Activated naive CD8-positive, alpha-beta T cell treated with anti-CD3 and anti-CD28 coated beads, Interleukin-2, amount 50 U/mL, for 24 hours (primary cell): ENCODE measurements at regions not wholly inside any gene's neighbourhood (a gene's known extent, or its start where the extent isn't known, plus 50 kb on each side); places are given as distances from the start of the nearest gene placed in this dataset.

Source experiments
- ATAC-seq: fragments of 150-1000 bp; cut with Tn5 transposase; one replicate; pipeline ENCODE4 v1.10.0; 2021
- DNase-seq: peaks from one replicate; pipeline ENCODE4 v3.0.0; 2021
- H3K27ac Mint-ChIP-seq: one replicate; pipeline ENCODE4 v1.8.0; 2021; ENCODE audit warnings: mild to moderate bottlenecking, mixed read lengths
- H3K27me3 Mint-ChIP-seq: one replicate; pipeline ENCODE4 v1.8.0; 2021; ENCODE audit warnings: mixed read lengths
- H3K36me3 Mint-ChIP-seq: one replicate; pipeline ENCODE4 v1.8.0; 2021; ENCODE audit warnings: low read depth, mixed read lengths
- H3K4me1 Mint-ChIP-seq: one replicate; pipeline ENCODE4 v1.8.0; 2021; ENCODE audit warnings: mixed read lengths
- H3K4me3 Mint-ChIP-seq: one replicate; pipeline ENCODE4 v1.8.0; 2021; ENCODE audit warnings: mild to moderate bottlenecking, moderate library complexity, mixed read lengths
- H3K9me3 Mint-ChIP-seq: one replicate; pipeline ENCODE4 v1.8.0; 2021; ENCODE audit warnings: mixed read lengths

DNA sequence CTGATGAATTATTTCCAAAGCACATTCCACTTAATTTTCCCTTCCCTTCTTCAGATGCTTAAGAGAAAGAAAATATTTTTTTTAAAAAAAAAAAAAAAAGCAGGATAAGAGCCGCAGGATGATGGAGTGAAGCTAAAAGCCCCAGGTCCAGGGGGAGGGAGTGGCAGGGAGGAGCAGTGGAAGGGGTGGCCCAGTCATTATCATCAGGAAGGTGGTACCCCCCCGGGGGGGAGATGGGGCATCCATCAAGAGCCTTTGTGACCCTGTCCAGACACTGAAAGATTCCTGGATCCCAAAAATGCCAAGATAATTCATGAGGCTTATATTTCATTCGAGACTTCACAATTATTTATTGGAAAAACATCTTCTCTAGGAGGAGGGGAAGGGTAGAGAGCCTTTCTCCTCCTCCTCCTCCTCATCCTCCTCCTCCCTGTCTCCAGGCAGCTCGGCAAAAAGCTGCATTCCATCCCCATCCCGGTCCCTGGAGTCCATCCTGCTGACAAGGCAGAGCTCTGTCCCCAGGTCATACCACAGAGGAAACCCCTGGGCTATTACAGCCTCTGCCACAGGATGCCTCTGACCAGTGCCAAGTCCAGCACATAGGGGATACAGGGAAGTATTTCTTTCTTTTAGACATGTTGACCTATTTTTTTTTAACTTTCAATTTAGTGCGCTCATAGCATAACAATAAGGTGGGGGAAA is 125.3 kb downstream of the TWIST2 start:
- Mint-ChIP-seq H3K4me3 (no peak overlapping the region), H3K9me3 (peaks cover 10% of the 10 kb centered on the region), H3K27me3 (peaks cover 12% of the 10 kb centered on the region), H3K27ac (no peak overlapping the region), H3K4me1 (no peaks in the 10 kb centered on the region), H3K36me3 (no peaks in the 10 kb centered on the region)
- no peak for ATAC-seq
- DNase-seq, result no peak

DNA sequence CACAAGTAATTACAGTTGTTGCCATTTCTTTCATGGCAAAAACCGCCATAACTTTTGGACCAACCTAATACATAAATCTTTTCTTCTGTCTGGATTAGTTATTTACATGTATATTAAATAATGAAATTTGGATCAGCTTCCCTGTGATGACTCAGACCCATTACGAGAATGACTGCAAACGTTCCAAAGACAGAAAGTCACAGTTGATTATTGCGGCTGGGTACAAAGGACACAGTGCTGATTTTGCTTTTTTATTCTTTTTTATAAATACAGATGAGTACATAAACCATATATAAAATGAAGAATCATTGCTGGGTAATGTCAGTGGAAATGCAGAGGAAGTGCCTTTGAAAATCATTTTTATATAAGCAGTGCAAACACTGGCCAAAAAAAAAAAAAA is 126.2 kb downstream of the TWIST2 start:
- ATAC-seq, result no peak
- no peak for DNase-seq

DNA sequence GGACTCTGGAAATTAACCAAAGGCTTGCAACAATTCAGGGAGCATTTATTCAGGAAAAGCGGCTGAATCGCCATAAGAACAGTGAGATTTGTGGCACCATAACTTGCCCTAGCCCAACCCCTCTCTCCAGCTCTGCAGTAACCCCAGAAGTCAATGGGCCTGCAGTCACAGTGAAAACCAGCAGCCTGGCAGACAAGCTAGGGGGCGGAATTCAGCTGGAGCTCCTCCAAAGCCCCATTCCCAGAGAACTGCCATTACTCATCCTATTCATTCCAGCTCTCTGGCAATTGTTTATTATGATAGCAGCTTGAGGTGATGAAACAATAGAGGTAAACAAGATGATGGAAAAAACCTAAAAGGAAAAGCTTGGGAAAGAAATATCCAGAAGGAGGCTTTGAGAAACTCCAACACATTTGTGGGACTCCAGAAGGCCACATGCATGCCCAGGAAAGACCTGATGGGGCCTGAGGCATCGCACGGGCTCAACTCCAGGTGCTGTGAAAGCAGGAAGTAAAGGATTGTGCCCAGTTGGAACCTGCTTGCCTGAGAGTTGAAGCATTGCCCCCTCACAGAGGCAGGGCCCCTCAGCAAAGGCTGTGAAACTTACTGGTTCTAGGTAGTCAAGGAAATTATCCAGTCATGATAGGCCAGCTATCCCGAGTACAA is 126.7 kb downstream of the TWIST2 start:
- peaks cover 12% of the 10 kb centered on the region for H3K27me3 Mint-ChIP-seq
- no peak overlapping the region for H3K4me3 Mint-ChIP-seq
- H3K9me3 Mint-ChIP-seq, result peaks cover 10% of the 10 kb centered on the region
- H3K27ac Mint-ChIP-seq, result no peak overlapping the region
- no peak for DNase-seq
- no peak for ATAC-seq
- H3K4me1 Mint-ChIP-seq, result no peaks in the 10 kb centered on the region
- H3K36me3 Mint-ChIP-seq, result no peaks in the 10 kb centered on the region

More for the DNA sequence above, 126.2 kb downstream of the TWIST2 start:
- H3K27ac Mint-ChIP-seq, result no peak overlapping the region
- H3K4me1 Mint-ChIP-seq, result no peaks in the 10 kb centered on the region
- no peaks in the 10 kb centered on the region for H3K36me3 Mint-ChIP-seq
- peaks cover 14% of the 10 kb centered on the region for H3K27me3 Mint-ChIP-seq
- H3K4me3 Mint-ChIP-seq, result no peak overlapping the region
- H3K9me3 Mint-ChIP-seq, result peaks cover 10% of the 10 kb centered on the region

DNA sequence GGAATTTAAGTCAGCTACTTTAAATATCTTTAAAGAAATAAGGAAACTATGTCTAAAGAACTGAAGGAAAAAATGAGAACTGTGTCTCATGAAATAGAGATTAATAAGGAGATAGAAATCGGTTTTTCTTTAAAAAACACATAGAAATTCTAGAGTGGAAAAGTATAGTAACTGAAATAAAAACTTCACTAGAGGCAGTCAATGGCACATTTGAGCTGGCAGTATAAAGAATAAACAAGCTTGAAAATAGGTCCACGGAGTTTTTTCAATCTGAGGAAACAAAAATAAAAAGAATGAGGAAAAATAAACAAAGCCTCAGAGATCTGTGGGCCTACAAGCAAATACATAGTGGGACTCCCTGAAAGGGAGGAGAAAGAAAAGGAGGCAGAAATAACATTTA is 127.5 kb downstream of the TWIST2 start:
- no peak overlapping the region for H3K27ac Mint-ChIP-seq
- H3K4me3 Mint-ChIP-seq, result no peak overlapping the region
- H3K36me3 Mint-ChIP-seq, result no peaks in the 10 kb centered on the region
- DNase-seq (no peak), ATAC-seq (no peak)
- peaks cover 10% of the 10 kb centered on the region for H3K9me3 Mint-ChIP-seq
- H3K4me1 Mint-ChIP-seq, result no peaks in the 10 kb centered on the region
- peaks cover 12% of the 10 kb centered on the region for H3K27me3 Mint-ChIP-seq

DNA sequence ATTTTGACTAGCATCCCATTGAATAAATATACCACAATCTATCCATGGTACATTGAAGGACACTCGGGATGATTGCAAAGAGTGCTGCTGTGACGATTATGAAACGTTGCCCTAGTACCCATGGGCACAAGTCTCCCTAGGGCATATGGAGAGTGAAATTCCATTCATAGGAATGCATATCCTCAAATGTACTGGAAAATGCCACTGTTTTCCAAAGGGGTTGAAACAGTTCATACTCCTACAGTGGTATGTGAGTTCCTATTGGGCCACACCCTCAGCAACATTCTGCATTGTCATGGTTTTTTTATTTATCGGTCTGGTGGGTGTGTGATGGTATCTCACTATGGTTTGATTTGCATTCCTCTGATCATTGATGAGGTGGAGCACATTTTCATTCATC is 130.6 kb downstream of the TWIST2 start:
- Mint-ChIP-seq H3K4me1 (no peaks in the 10 kb centered on the region), H3K27me3 (peaks cover 7% of the 10 kb centered on the region), H3K27ac (no peak overlapping the region), H3K9me3 (peaks cover 10% of the 10 kb centered on the region), H3K4me3 (no peak overlapping the region), H3K36me3 (no peaks in the 10 kb centered on the region)
- no peak for ATAC-seq
- no peak for DNase-seq

DNA sequence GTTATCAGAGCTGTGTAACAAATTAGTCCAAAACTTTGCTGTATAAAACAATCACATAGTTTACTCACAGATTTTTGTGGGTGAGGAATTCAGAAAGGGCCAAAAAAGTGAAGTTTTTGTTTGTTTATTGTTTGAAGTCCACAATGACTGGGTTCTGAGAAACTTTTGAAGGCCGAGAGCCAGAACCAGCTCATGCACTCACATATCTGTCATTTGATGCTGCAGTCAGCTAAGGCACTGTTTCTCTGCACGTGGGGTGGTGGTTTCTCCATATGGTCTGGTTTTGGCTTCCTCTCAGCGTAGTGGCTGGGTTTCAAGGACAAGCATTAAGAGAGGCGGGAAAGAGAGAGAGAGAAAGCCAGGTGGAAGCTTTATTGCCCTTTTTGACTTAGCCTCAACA is 131.8 kb downstream of the TWIST2 start:
- Mint-ChIP-seq H3K36me3 (no peaks in the 10 kb centered on the region), H3K9me3 (peaks cover 10% of the 10 kb centered on the region)

DNA sequence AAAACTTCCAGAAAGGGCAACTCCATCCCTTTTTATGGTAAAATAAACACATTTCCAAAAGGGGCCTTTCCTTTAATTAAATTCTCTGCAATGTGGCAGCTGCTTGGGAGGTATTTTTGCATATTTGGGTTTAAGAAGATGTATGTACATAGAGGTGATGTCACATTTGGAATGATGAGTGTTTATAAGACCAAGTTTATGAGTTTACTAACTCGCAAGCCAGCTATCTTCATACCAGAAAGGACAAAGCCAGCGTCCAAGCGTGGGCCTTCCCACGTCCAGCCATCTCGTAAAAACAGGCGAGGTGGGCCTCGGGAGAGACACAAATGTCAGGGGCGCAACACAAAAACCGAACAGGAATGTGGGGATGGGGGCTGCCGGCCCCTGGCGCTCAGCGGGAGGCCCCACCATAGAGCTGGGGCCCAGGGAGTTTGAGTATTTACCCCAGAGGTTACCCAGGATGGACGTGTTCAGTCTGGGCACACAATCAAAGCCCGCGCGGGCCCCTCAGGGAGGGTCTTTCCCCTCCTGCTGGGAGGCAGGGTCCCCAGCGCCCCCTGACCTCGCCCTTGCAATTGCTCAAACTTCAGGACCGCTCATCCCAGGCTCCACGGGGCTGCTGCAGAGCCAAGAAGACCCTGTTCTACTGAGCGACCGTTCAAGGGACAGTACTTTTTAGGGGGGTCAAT is 137.3 kb downstream of the TWIST2 start:
- DNase-seq (no peak), ATAC-seq (no peak)
- H3K4me3 Mint-ChIP-seq, result no peak overlapping the region
- H3K9me3 Mint-ChIP-seq, result no peaks in the 10 kb centered on the region
- H3K27ac Mint-ChIP-seq, result no peak overlapping the region
- H3K36me3 Mint-ChIP-seq, result no peaks in the 10 kb centered on the region
- no peaks in the 10 kb centered on the region for H3K4me1 Mint-ChIP-seq
- peaks cover 4% of the 10 kb centered on the region for H3K27me3 Mint-ChIP-seq

More for the DNA sequence above, 131.8 kb downstream of the TWIST2 start:
- DNase-seq (no peak), ATAC-seq (no peak)
- peaks cover 4% of the 10 kb centered on the region for H3K27me3 Mint-ChIP-seq
- no peaks in the 10 kb centered on the region for H3K4me1 Mint-ChIP-seq
- no peak overlapping the region for H3K27ac Mint-ChIP-seq
- no peak overlapping the region for H3K4me3 Mint-ChIP-seq

DNA sequence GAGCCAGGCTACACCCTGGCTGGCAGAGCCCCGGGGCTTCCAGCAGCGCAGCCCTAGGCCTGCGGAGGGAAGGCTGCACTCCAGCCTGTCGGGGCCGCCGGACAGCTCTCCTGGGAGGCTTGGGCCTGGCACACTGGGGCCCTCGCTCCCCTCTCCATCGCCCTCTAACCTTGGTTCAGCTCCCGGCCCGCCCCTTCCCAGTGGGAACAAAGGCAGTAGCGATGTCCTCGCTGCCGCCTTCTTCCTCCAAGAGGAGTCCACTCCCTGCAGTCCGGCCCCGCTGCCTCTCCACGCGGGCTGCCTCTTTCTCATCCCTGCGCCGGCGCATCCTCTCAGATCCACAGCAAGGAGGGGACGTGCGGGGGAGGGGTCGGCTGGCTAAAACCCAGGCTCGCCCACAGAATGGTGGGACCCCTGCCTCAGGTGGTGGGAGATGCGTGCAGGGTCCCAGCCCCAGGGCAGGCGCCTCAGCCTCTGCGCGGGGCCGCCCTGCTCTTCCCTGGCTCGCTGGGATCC is 138.1 kb downstream of the TWIST2 start:
- H3K4me1 Mint-ChIP-seq, result no peaks in the 10 kb centered on the region

DNA sequence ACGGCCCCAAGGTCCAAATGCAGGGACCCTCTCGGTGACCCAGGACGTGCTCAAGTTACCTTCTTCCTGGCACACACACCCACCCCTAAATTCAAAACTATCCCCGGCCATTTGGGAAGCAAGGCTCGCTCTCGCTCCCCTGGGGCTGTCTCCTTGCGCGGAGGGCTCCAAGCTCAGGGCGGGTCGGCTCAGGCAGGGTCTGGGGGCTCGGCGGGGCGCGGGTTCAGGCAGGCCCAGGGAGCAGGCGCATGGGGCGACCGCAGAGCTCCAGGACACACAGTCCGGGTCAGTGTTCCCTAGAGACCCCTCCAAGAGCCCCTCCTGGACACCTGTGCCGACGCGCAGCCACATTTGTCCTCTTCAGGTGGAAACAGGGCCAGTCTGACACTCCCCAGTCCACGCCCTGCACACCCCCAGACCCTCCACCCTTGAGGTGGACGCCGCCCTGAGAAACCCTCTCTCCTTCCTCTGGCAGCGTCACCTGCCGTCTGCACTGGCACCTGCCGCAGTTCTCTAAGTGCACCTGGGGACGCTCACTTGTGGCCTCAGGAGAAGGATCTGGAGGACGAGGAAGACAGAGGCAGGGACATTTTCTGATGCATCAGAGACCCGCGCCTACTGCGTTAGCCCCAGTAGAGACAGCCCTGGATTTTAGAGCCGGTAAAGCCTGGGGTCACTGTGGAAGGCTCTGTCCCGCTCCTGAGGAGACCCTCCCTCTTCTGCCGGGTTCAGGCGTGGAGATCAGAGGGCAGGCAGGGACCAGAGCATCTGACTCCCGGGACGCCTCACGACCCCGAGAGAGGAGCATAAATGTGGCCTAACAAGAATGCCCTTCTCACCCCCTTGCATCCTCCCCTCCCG is 138.8 kb downstream of the TWIST2 start:
- Mint-ChIP-seq H3K4me3 (no peak overlapping the region), H3K4me1 (no peaks in the 10 kb centered on the region), H3K36me3 (no peaks in the 10 kb centered on the region), H3K27ac (no peak overlapping the region), H3K9me3 (no peaks in the 10 kb centered on the region), H3K27me3 (peaks cover 10% of the 10 kb centered on the region)
- no peak for DNase-seq
- ATAC-seq, result no peak

More for the DNA sequence above, 138.1 kb downstream of the TWIST2 start:
- Mint-ChIP-seq H3K9me3 (no peaks in the 10 kb centered on the region), H3K27me3 (peaks cover 4% of the 10 kb centered on the region), H3K36me3 (no peaks in the 10 kb centered on the region), H3K4me3 (no peak overlapping the region), H3K27ac (no peak overlapping the region)
- ATAC-seq (no peak), DNase-seq (no peak)

DNA sequence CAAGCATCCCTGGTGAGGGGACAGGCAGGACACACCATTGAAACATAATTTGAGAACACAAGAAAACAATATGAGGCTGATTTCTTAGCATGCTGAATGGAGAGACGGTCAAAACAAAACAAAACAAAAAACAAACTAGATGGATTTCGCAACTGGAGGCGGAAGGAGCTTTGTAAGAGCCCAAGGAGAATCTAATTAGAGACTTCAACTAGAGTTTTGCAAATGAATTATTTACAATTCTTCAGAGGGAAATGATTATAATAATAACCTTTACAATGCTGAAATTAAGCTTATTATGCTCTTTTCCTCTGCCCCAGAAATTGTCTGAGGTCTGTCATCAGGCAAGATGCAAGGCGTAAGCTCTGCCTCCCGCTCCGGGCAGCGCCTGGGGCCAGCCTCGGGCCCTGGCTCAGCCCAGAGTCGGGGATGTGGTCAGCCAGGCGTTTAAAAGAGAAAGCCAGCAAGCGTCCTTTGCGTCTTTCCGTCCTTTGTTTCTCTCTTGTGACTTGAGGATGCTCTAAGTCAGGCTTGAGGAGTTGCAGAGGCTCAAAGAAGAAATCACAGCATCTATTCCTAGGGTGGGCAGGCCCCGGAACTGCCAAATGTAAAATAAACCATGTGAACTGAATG is 139.6 kb downstream of the TWIST2 start:
- no peak for DNase-seq

DNA sequence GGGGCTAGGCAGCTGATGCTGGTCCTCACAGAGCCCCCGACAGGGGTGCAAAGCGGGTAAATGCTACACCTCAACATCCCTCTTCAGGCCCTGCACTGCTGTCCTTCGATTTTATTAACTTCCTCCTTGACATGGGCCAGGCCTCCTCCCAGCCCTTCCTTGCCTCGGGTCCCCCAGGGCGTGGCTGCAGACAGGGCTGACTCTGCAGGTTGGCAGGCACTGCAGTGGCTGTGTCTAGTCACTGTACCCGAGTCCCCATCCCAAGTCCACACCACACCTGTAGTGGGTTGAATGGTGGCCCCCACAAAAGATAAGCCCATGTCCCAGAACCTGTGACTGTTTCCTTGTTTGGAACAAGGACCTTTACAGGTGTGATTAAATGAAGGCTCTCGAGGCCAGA is 140.2 kb downstream of the TWIST2 start:
- peaks cover 10% of the 10 kb centered on the region for H3K27me3 Mint-ChIP-seq
- ATAC-seq (no peak), DNase-seq (no peak)
- no peaks in the 10 kb centered on the region for H3K4me1 Mint-ChIP-seq
- H3K27ac Mint-ChIP-seq, result peak overlapping the region; percentile 41
- no peaks in the 10 kb centered on the region for H3K36me3 Mint-ChIP-seq
- H3K9me3 Mint-ChIP-seq, result no peaks in the 10 kb centered on the region
- no peak overlapping the region for H3K4me3 Mint-ChIP-seq

More for the DNA sequence above, 139.6 kb downstream of the TWIST2 start:
- Mint-ChIP-seq H3K27ac (no peak overlapping the region), H3K9me3 (no peaks in the 10 kb centered on the region), H3K4me3 (no peak overlapping the region), H3K27me3 (peaks cover 10% of the 10 kb centered on the region), H3K36me3 (no peaks in the 10 kb centered on the region), H3K4me1 (no peaks in the 10 kb centered on the region)
- no peak for ATAC-seq

DNA sequence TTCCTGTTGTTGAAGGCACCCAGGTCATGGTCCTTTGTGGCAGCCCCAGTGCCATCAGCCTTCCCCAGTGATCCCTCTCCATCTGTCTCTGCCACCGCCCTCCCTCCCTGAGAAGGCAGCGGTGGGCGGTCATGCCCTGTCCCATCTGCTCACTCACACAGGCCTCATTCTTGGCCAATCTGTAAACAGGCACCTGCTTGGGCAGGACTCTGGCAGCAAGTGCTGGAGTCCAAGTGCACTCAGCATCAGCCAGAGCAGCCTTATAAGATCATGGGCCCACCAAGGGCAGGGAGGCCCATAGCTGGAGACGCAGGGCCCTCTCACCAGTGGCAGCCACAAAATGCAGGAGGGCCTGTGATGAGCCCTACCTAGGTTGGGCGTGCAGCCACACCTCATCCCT is 140.9 kb downstream of the TWIST2 start:
- DNase-seq (no peak), ATAC-seq (no peak)
- no peaks in the 10 kb centered on the region for H3K36me3 Mint-ChIP-seq
- no peak overlapping the region for H3K27ac Mint-ChIP-seq
- no peak overlapping the region for H3K4me3 Mint-ChIP-seq
- H3K9me3 Mint-ChIP-seq, result no peaks in the 10 kb centered on the region
- no peaks in the 10 kb centered on the region for H3K4me1 Mint-ChIP-seq
- peaks cover 10% of the 10 kb centered on the region for H3K27me3 Mint-ChIP-seq

DNA sequence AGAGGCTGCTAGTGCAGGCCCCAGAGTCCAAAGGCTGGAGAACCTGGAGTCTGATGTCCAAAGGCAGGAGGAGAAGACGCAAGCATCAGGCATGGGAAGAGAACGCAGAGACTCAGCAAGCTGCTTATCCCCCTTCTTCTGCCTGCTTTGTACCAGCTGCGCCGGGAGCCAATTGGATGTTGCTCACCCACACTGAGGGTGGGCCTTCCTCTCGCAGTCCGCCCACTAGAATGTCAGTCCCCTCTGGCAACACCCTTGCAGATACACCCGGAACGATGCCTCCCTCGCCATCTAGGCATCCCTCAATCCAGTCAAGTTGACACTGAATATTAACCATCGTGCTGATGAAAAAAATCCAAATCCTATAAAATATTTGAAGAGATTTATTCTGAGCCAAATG is 141.6 kb downstream of the TWIST2 start:
- H3K27me3 Mint-ChIP-seq, result peaks cover 14% of the 10 kb centered on the region
- ATAC-seq, result no peak
- H3K4me1 Mint-ChIP-seq, result no peaks in the 10 kb centered on the region
- peaks cover 4% of the 10 kb centered on the region for H3K9me3 Mint-ChIP-seq
- no peak for DNase-seq
- H3K4me3 Mint-ChIP-seq, result no peak overlapping the region
- no peaks in the 10 kb centered on the region for H3K36me3 Mint-ChIP-seq
- no peak overlapping the region for H3K27ac Mint-ChIP-seq

DNA sequence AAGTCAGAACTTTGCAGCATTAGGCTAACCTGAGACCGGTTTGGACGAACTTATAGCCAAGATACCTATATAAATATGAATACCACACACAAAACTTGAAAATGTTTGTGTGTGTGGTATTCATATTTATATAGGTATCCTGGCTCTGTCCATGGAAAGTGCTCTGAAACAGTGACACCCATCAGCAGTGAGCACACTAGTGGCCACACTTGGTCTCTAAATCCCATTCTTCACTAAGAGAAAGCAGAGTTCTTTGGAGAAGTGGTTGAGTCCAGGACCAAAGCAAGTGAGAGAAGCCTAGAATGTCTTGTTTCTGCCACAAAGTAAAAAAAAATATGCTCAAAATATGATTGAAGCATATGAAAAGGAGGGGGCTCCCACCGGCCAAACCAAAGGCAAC is 146.5 kb downstream of the TWIST2 start:
- H3K27me3 Mint-ChIP-seq, result peaks cover 23% of the 10 kb centered on the region
- no peaks in the 10 kb centered on the region for H3K36me3 Mint-ChIP-seq
- H3K27ac Mint-ChIP-seq, result no peak overlapping the region
- H3K4me1 Mint-ChIP-seq, result no peaks in the 10 kb centered on the region
- no peak for DNase-seq
- ATAC-seq, result no peak
- H3K9me3 Mint-ChIP-seq, result peaks cover 4% of the 10 kb centered on the region
- H3K4me3 Mint-ChIP-seq, result no peak overlapping the region
